ENCODE measurements at regions not wholly inside any gene's neighbourhood (a gene's known extent, or its start where the extent isn't known, plus 50 kb on each side); places are given as distances from the start of the nearest gene placed in this dataset.
"Not testable (repeated sequence)": the region's sequence is repeated elsewhere in the genome, so short reads cannot be mapped to it uniquely, and the experiment has no call there.

GRCh38 chr13:88764103-88764502, 1092.9 kb downstream of the SLITRK5 start:
- DNase-seq (ENCODE audit: low read depth in 4 of 4, low spot score in 3 of 4), result no peak

- no peak for DNase-seq (ENCODE audit: low read depth in 4 of 4, low spot score in 3 of 4)
Observed at GRCh38 chr13:88800505-88800904, 1129.3 kb downstream of the SLITRK5 start.

GRCh38 chr13:88801361-88801760, 1130.2 kb downstream of the SLITRK5 start:
- no peak for DNase-seq (ENCODE audit: low read depth in 4 of 4, low spot score in 3 of 4)

GRCh38 chr13:88802886-88803285, 1131.7 kb downstream of the SLITRK5 start:
- no peak for DNase-seq (ENCODE audit: low read depth in 4 of 4, low spot score in 3 of 4)

- no peak for DNase-seq (ENCODE audit: low read depth in 4 of 4, low spot score in 3 of 4)
Observed at GRCh38 chr13:88806438-88806837, 1135.3 kb downstream of the SLITRK5 start.

GRCh38 chr13:88817560-88817959, 1146.4 kb downstream of the SLITRK5 start:
- DNase-seq (ENCODE audit: low read depth in 4 of 4, low spot score in 3 of 4), result no peak

GRCh38 chr13:88823114-88823513, 1151.9 kb downstream of the SLITRK5 start:
- no peak for DNase-seq (ENCODE audit: low read depth in 4 of 4, low spot score in 3 of 4)

GRCh38 chr13:88824218-88824617, 1153.0 kb downstream of the SLITRK5 start:
- no peak for DNase-seq (ENCODE audit: low read depth in 4 of 4, low spot score in 3 of 4)

GRCh38 chr13:88840085-88840484, 1168.9 kb downstream of the SLITRK5 start:
- DNase-seq (ENCODE audit: low read depth in 4 of 4, low spot score in 3 of 4), result no peak

- DNase-seq (ENCODE audit: low read depth in 4 of 4, low spot score in 3 of 4), result not testable (repeated sequence)
Observed at GRCh38 chr13:88852293-88852692, 1181.1 kb downstream of the SLITRK5 start.

GRCh38 chr13:88857256-88857655, 1186.1 kb downstream of the SLITRK5 start:
- no peak for DNase-seq (ENCODE audit: low read depth in 4 of 4, low spot score in 3 of 4)

- DNase-seq (ENCODE audit: low read depth in 4 of 4, low spot score in 3 of 4), result no peak
Observed at GRCh38 chr13:88862095-88862620, 1191.0 kb downstream of the SLITRK5 start.

- DNase-seq (ENCODE audit: low read depth in 4 of 4, low spot score in 3 of 4), result no peak
Observed at GRCh38 chr13:88863116-88863515, 1191.9 kb downstream of the SLITRK5 start.

- DNase-seq (ENCODE audit: low read depth in 4 of 4, low spot score in 3 of 4), result no peak
Observed at GRCh38 chr13:88866195-88866594, 1195.0 kb downstream of the SLITRK5 start.

GRCh38 chr13:88883741-88884140, 1212.6 kb downstream of the SLITRK5 start:
- DNase-seq (ENCODE audit: low read depth in 4 of 4, low spot score in 3 of 4), result no peak

- no peak for DNase-seq (ENCODE audit: low read depth in 4 of 4, low spot score in 3 of 4)
Observed at GRCh38 chr13:88887045-88887662, 1216.0 kb downstream of the SLITRK5 start.

- no peak for DNase-seq (ENCODE audit: low read depth in 4 of 4, low spot score in 3 of 4)
Observed at GRCh38 chr13:88895261-88895941, 1224.2 kb downstream of the SLITRK5 start.

GRCh38 chr13:88896466-88896865, 1225.3 kb downstream of the SLITRK5 start:
- DNase-seq (ENCODE audit: low read depth in 4 of 4, low spot score in 3 of 4), result no peak

GRCh38 chr13:88908961-88909441, 1237.8 kb downstream of the SLITRK5 start:
- no peak for DNase-seq (ENCODE audit: low read depth in 4 of 4, low spot score in 3 of 4)

- DNase-seq (ENCODE audit: low read depth in 4 of 4, low spot score in 3 of 4), result no peak
Observed at GRCh38 chr13:88919970-88920628, 1248.9 kb downstream of the SLITRK5 start.

- no peak for DNase-seq (ENCODE audit: low read depth in 4 of 4, low spot score in 3 of 4)
Observed at GRCh38 chr13:88925954-88926353, 1254.8 kb downstream of the SLITRK5 start.
